Type B pancreatic cell (in vitro differentiated cells): ENCODE measurements at regions not wholly inside any gene's neighbourhood (a gene's known extent, or its start where the extent isn't known, plus 50 kb on each side); places are given as distances from the start of the nearest gene placed in this dataset.

ENCODE experiments used
- DNase-seq: peaks from one replicate; pipeline ENCODE4 v3.0.0; 2021; ENCODE audit warnings: mixed read lengths; ENCODE audit not compliant: unreplicated experiment; ENCODE audit errors: extremely low spot score
- H3K27ac Mint-ChIP-seq: 2 replicates; pipeline ENCODE4 v1.8.0; 2021; ENCODE audit warnings: mild to moderate bottlenecking, mixed read lengths
- H3K27me3 Mint-ChIP-seq: 2 replicates; pipeline ENCODE4 v1.8.0; 2021; ENCODE audit warnings: mixed read lengths
- H3K36me3 Mint-ChIP-seq: 2 replicates; pipeline ENCODE4 v1.8.0; 2021; ENCODE audit warnings: mixed read lengths
- H3K4me1 Mint-ChIP-seq: one replicate; pipeline ENCODE4 v1.8.0; 2021; ENCODE audit warnings: mixed read lengths; ENCODE audit not compliant: unreplicated experiment
- H3K4me3 Mint-ChIP-seq: 2 replicates; pipeline ENCODE4 v1.8.0; 2021; ENCODE audit warnings: mild to moderate bottlenecking, mixed read lengths
- H3K9me3 Mint-ChIP-seq: 2 replicates; pipeline ENCODE4 v1.8.0; 2021; ENCODE audit warnings: mixed read lengths
- CTCF ChIP-seq: fragments of 200-600 bp; sonication (generic); conservative IDR thresholded peaks from 2 replicates; pipeline ENCODE4 v1.5.0; 2021; ENCODE audit warnings: antibody characterized with exemption, mild to moderate bottlenecking

GRCh38 chr3:95459706-95460105 is 1354.7 kb upstream of the EPHA6 start:
- no peak for TF ChIP-seq CTCF
- no peaks in the 10 kb centered on the region for H3K27me3 Mint-ChIP-seq

GRCh38 chr3:95460274-95460673 is 1354.1 kb upstream of the EPHA6 start:
- no peak for TF ChIP-seq CTCF
- Mint-ChIP-seq H3K36me3 (no peaks in the 10 kb centered on the region), H3K27ac (no peak overlapping the region), H3K4me1 (no peaks in the 10 kb centered on the region), H3K9me3 (no peaks in the 10 kb centered on the region), H3K4me3 (no peak overlapping the region), H3K27me3 (no peaks in the 10 kb centered on the region)
- DNase-seq, result no peak

More at GRCh38 chr3:95459706-95460105, 1354.7 kb upstream of the EPHA6 start:
- no peaks in the 10 kb centered on the region for H3K4me1 Mint-ChIP-seq
- no peak overlapping the region for H3K4me3 Mint-ChIP-seq
- no peak for DNase-seq
- no peaks in the 10 kb centered on the region for H3K9me3 Mint-ChIP-seq
- no peaks in the 10 kb centered on the region for H3K36me3 Mint-ChIP-seq
- H3K27ac Mint-ChIP-seq, result no peak overlapping the region

- Mint-ChIP-seq H3K4me1 (no peaks in the 10 kb centered on the region), H3K27ac (no peak overlapping the region), H3K36me3 (no peaks in the 10 kb centered on the region), H3K27me3 (no peaks in the 10 kb centered on the region), H3K9me3 (no peaks in the 10 kb centered on the region), H3K4me3 (no peak overlapping the region)
- DNase-seq, result no peak
- no peak for TF ChIP-seq CTCF
Measured at GRCh38 chr3:95462161-95462560, 1352.2 kb upstream of the EPHA6 start.

- DNase-seq, result no peak
- no peak for TF ChIP-seq CTCF
- Mint-ChIP-seq H3K27me3 (no peaks in the 10 kb centered on the region), H3K4me3 (no peak overlapping the region), H3K4me1 (no peaks in the 10 kb centered on the region), H3K36me3 (no peaks in the 10 kb centered on the region), H3K27ac (no peak overlapping the region), H3K9me3 (no peaks in the 10 kb centered on the region)
Measured at GRCh38 chr3:95464346-95464745, 1350.0 kb upstream of the EPHA6 start.

- H3K4me3 Mint-ChIP-seq, result no peak overlapping the region
- no peaks in the 10 kb centered on the region for H3K27me3 Mint-ChIP-seq
- no peaks in the 10 kb centered on the region for H3K9me3 Mint-ChIP-seq
- no peak for DNase-seq
- no peaks in the 10 kb centered on the region for H3K36me3 Mint-ChIP-seq
- no peak overlapping the region for H3K27ac Mint-ChIP-seq
- TF ChIP-seq CTCF, result no peak
- H3K4me1 Mint-ChIP-seq, result no peaks in the 10 kb centered on the region
Measured at GRCh38 chr3:95468331-95468730, 1346.1 kb upstream of the EPHA6 start.

GRCh38 chr3:95474338-95474737 is 1340.1 kb upstream of the EPHA6 start:
- Mint-ChIP-seq H3K27ac (no peak overlapping the region), H3K36me3 (no peaks in the 10 kb centered on the region), H3K4me3 (no peak overlapping the region), H3K4me1 (no peaks in the 10 kb centered on the region), H3K27me3 (no peaks in the 10 kb centered on the region), H3K9me3 (no peaks in the 10 kb centered on the region)
- DNase-seq, result no peak
- no peak for TF ChIP-seq CTCF
